Right lobe of liver (tissue), 6 donors: ENCODE measurements at regions not wholly inside any gene's neighbourhood (a gene's known extent, or its start where the extent isn't known, plus 50 kb on each side); places are given as distances from the start of the nearest gene placed in this dataset.

Experiments used
- ATAC-seq, 4 donors: fragments of 200-7000 bp; cut with Tn5 transposase; one replicate each; pipeline ENCODE4 v1.9.1; 2020; ENCODE audit warnings: mild to moderate bottlenecking in 4 of 4, moderate library complexity in 4 of 4
- DNase-seq, 3 donors: peaks; one replicate each; pipeline ENCODE4 v3.0.0-alpha.2; 2020
- H3K27ac ChIP-seq, 3 donors: fragments of 200-600 bp; one replicate each; pipeline ENCODE4 v1.8.0; 2022
- H3K27me3 ChIP-seq, 2 donors: fragments of 200-600 bp; one replicate each; pipeline ENCODE4 v1.8.0; 2022
- H3K36me3 ChIP-seq, 4 donors: fragments of 200-600 bp; sonication (generic) in 1 of 4; one replicate each; pipeline versions ENCODE4 v1.5.1 to v1.8.0; 2017 to 2022; ENCODE audit warnings: control low read depth in 1 of 4
- H3K4me1 ChIP-seq, 4 donors: fragments of 200-600 bp; sonication (generic) in 1 of 4; one replicate each; pipeline versions ENCODE4 v1.5.1 to v1.8.0; 2017 to 2022; ENCODE audit warnings: control low read depth in 1 of 4
- H3K4me3 ChIP-seq, 3 donors: fragments of 200-600 bp; one replicate each; pipeline ENCODE4 v1.8.0; 2022
- H3K9me3 ChIP-seq, 4 donors: fragments of 200-600 bp; sonication (generic) in 1 of 4; one replicate each; pipeline versions ENCODE4 v1.5.1 to v1.8.0; 2017 to 2022; ENCODE audit warnings: control low read depth in 1 of 4
- POLR2A ChIP-seq: fragments of 450-650 bp; IDR thresholded peaks from one replicate; pipeline ENCODE4 v1.6.1; 2017; ENCODE audit warnings: antibody characterized with exemption, mild to moderate bottlenecking
- WGBS: methylation state at CpG from one replicate; pipeline ENCODE4 v1.1.6; 2018; ENCODE audit warnings: low coverage, low lambda C conversion rate; ENCODE audit not compliant: insufficient coverage; ENCODE audit errors: missing lambda C conversion rate; 5-methylcytosine and 5-hydroxymethylcytosine counted together
- intact Hi-C, 2 donors: fragments of 100-400 bp; cut with DNase I; formaldehyde crosslinking; loops; one replicate each; pipeline versions ENCODE4 v1.11.2 to v1.14.1; 2022
- TF ChIP-seq, protein P1 (sequence below), 4 donors: fragments of 200-600 bp in 3 of 4; fragments of 450-650 bp in 1 of 4; IDR thresholded peaks; one replicate each; pipeline versions ENCODE4 v1.5.1 to v1.8.0; 2016 to 2022; ENCODE audit warnings: antibody characterized with exemption in 4 of 4, mild to moderate bottlenecking in 2 of 4
- donor health status: DM: no; HTN: yes; CAD: no.
- donor health status: DM: no; HTN: no; CAD: no.
- donor health status: DM: no; HTN: no; CAD: no.
- donor health status: DM: no; HTN: yes; CAD: no.
- donor health status: DM: no; HTN: yes; CAD: no.

GRCh38 chr4:71229477-71230270 lies 109.1 kb upstream of the SLC4A4 start:
- Histone ChIP-seq H3K36me3 (no peaks in the 10 kb centered on the region), H3K27ac (peak overlapping the region; percentile 56 to 97 (median 94)), H3K27me3 (no peaks in the 10 kb centered on the region), H3K4me1 (peaks cover 0 to 48% (median 22%) of the 10 kb centered on the region in 4 donors), H3K4me3 (peak overlapping the region in 2 of 3 donors; percentile 25 to 41), H3K9me3 (no peaks in the 10 kb centered on the region)
- intact Hi-C loops, result no loop called here
- TF ChIP-seq, protein P1, sequence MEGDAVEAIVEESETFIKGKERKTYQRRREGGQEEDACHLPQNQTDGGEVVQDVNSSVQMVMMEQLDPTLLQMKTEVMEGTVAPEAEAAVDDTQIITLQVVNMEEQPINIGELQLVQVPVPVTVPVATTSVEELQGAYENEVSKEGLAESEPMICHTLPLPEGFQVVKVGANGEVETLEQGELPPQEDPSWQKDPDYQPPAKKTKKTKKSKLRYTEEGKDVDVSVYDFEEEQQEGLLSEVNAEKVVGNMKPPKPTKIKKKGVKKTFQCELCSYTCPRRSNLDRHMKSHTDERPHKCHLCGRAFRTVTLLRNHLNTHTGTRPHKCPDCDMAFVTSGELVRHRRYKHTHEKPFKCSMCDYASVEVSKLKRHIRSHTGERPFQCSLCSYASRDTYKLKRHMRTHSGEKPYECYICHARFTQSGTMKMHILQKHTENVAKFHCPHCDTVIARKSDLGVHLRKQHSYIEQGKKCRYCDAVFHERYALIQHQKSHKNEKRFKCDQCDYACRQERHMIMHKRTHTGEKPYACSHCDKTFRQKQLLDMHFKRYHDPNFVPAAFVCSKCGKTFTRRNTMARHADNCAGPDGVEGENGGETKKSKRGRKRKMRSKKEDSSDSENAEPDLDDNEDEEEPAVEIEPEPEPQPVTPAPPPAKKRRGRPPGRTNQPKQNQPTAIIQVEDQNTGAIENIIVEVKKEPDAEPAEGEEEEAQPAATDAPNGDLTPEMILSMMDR (IDR thresholded peaks at IDR 0.05), result peak; percentile 61 to 72 (median 66)
- TF ChIP-seq POLR2A, result no peak
- ATAC-seq, result peak; percentile 58 to 62 (median 60)
- peak; percentile 34 to 80 (median 76) for DNase-seq
- 18% methylated on average over 9 of the region's 9 CpGs for WGBS

GRCh38 chr4:71230271-71231128 lies 108.3 kb upstream of the SLC4A4 start:
- Histone ChIP-seq H3K36me3 (no peaks in the 10 kb centered on the region), H3K27ac (peak overlapping the region; percentile 56 to 97 (median 94)), H3K27me3 (no peaks in the 10 kb centered on the region), H3K4me1 (peaks cover 0 to 48% (median 22%) of the 10 kb centered on the region in 4 donors), H3K9me3 (no peaks in the 10 kb centered on the region), H3K4me3 (peak overlapping the region; percentile 8 to 30 (median 29))
- TF ChIP-seq, protein P1 (IDR thresholded peaks at IDR 0.05), result no peak
- TF ChIP-seq POLR2A, result no peak
- intact Hi-C loops, result no loop called here
- DNase-seq (peak; percentile 46 to 82 (median 80)), ATAC-seq (peak; percentile 45 to 61 (median 52))
- 16% methylated on average over 9 of the region's 11 CpGs for WGBS

DNA sequence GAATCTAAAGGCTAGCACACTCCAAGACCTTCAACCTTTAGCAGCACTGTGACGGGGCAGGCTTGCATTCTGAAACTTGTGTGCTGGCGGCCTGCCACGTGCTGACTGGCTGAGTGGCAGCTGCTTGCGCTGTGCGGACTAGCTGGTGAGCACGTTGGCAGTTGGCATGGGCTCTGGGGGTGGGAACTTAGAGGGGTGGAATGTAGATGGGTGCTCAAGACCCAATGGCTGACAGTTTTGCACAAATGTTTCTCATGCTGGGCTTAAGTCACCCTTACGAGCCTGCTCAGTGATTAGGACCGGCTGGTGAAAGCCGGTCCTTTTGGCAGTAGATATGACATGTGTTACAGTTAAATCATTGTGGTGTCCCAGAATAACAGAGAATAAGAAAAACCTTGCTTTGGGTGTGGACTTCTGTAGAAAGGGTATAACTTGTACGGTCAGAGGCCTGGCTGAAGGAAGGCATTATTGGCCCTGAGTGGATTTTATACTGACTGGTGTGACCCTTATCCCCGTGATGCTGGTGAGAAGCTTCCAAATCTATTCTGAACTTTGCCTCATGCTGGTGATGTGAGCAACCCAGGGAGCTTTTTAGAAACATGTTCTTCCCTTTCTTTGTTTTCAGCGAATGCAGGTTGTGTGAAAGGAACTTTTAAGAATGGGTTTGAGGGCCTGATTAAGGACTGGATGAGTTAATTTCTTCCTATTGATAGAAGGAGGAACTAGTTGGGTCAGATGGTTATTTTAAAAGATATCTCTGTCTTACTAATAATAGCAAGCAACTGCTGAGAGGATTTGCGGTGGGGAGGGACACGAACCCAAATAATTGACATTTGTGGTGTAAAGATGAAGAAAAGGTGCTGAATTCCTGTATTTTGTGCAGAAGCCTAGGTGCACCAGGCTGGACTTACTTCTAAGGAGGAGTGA lies 107.4 kb upstream of the SLC4A4 start:
- Histone ChIP-seq H3K4me3 (peak overlapping the region in 1 of 3 donors; percentile 22), H3K36me3 (no peaks in the 10 kb centered on the region), H3K4me1 (peaks cover 0 to 48% (median 22%) of the 10 kb centered on the region in 4 donors), H3K27me3 (no peaks in the 10 kb centered on the region), H3K27ac (peak overlapping the region; percentile 79 to 97 (median 94)), H3K9me3 (no peaks in the 10 kb centered on the region)
- ATAC-seq (peak; percentile 75 to 89 (median 81)), DNase-seq (peak; percentile 94 to 96 (median 94))
- 31% methylated on average over 14 of the region's 14 CpGs for WGBS
- TF ChIP-seq POLR2A, result no peak
- intact Hi-C loops, result no loop called here

GRCh38 chr4:71232056-71232430 lies 106.8 kb upstream of the SLC4A4 start:
- ATAC-seq (no peak), DNase-seq (no peak)
- Histone ChIP-seq H3K27ac (peak overlapping the region; percentile 79 to 97 (median 94)), H3K4me1 (peaks cover 0 to 48% (median 22%) of the 10 kb centered on the region in 4 donors), H3K9me3 (no peaks in the 10 kb centered on the region), H3K27me3 (no peaks in the 10 kb centered on the region), H3K36me3 (no peaks in the 10 kb centered on the region), H3K4me3 (no peak overlapping the region)
- WGBS, result 50% methylated on average over 1 of the region's 1 CpG
- intact Hi-C loops, result no loop called here
- TF ChIP-seq, protein P1 (IDR thresholded peaks at IDR 0.05), result no peak
- no peak for TF ChIP-seq POLR2A
